Iris pigment epithelial cell (primary cell): ENCODE measurements at regions not wholly inside any gene's neighbourhood (a gene's known extent, or its start where the extent isn't known, plus 50 kb on each side); places are given as distances from the start of the nearest gene placed in this dataset.
"Not testable (repeated sequence)": the region's sequence is repeated elsewhere in the genome, so short reads cannot be mapped to it uniquely, and the experiment has no call there.

ENCODE experiments used
- DNase-seq: peaks from one replicate; pipeline ENCODE4 v3.0.0-alpha.2; 2011; ENCODE audit warnings: low read depth

- DNase-seq: not testable (repeated sequence)
Measured at GRCh38 chr3:6428276-6428675, 432.6 kb upstream of the GRM7 start.

GRCh38 chr3:6435951-6436350 lies 425.0 kb upstream of the GRM7 start:
- DNase-seq: no peak

- DNase-seq: no peak
Measured at GRCh38 chr3:6437631-6438030, 423.3 kb upstream of the GRM7 start.

GRCh38 chr3:6438031-6438430 lies 422.9 kb upstream of the GRM7 start:
- no peak for DNase-seq

GRCh38 chr3:6439226-6439625 lies 421.7 kb upstream of the GRM7 start:
- no peak for DNase-seq

- no peak for DNase-seq
Measured at GRCh38 chr3:6439824-6440223, 421.1 kb upstream of the GRM7 start.

GRCh38 chr3:6444888-6445658 lies 415.8 kb upstream of the GRM7 start:
- no peak for DNase-seq

- no peak for DNase-seq
Measured at GRCh38 chr3:6447166-6447801, 413.6 kb upstream of the GRM7 start.

GRCh38 chr3:6448011-6448410 lies 412.9 kb upstream of the GRM7 start:
- no peak for DNase-seq

- no peak for DNase-seq
Measured at GRCh38 chr3:6449099-6449498, 411.8 kb upstream of the GRM7 start.

GRCh38 chr3:6452974-6453373 lies 407.9 kb upstream of the GRM7 start:
- no peak for DNase-seq

- DNase-seq: no peak
Measured at GRCh38 chr3:6455031-6455430, 405.9 kb upstream of the GRM7 start.

GRCh38 chr3:6467186-6467585 lies 393.7 kb upstream of the GRM7 start:
- no peak for DNase-seq

- DNase-seq: no peak
Measured at GRCh38 chr3:6468589-6468988, 392.3 kb upstream of the GRM7 start.

- DNase-seq: no peak
Measured at GRCh38 chr3:6471744-6472143, 389.2 kb upstream of the GRM7 start.

- not testable (repeated sequence) for DNase-seq
Measured at GRCh38 chr3:6490487-6491327, 370.2 kb upstream of the GRM7 start.

GRCh38 chr3:6491768-6492167 lies 369.1 kb upstream of the GRM7 start:
- DNase-seq: no peak

GRCh38 chr3:6492306-6492705 lies 368.6 kb upstream of the GRM7 start:
- DNase-seq: no peak

- not testable (repeated sequence) for DNase-seq
Measured at GRCh38 chr3:6498944-6499343, 362.0 kb upstream of the GRM7 start.

- DNase-seq: no peak
Measured at GRCh38 chr3:6504347-6504746, 356.6 kb upstream of the GRM7 start.

- no peak for DNase-seq
Measured at GRCh38 chr3:6504834-6505233, 356.1 kb upstream of the GRM7 start.

- no peak for DNase-seq
Measured at GRCh38 chr3:6508410-6508759, 352.5 kb upstream of the GRM7 start.

- DNase-seq: no peak
Measured at GRCh38 chr3:6509576-6509975, 351.3 kb upstream of the GRM7 start.
